PC-3 (cell line): ENCODE measurements at regions not wholly inside any gene's neighbourhood (a gene's known extent, or its start where the extent isn't known, plus 50 kb on each side); places are given as distances from the start of the nearest gene placed in this dataset.

Experiments used
- EZH2 ChIP-seq: fragments of 300-600 bp; sonication (generic); IDR thresholded peaks from one replicate; pipeline ENCODE4 v1.6.1; 2017; ENCODE audit warnings: antibody characterized with exemption, mild to moderate bottlenecking, low read length; ENCODE audit not compliant: unreplicated experiment
- EZH2phosphoT487 ChIP-seq: fragments of 300-600 bp; sonication (generic); IDR thresholded peaks from 2 replicates; pipeline ENCODE4 v1.6.1; 2018; ENCODE audit warnings: mild to moderate bottlenecking, antibody characterized with exemption, low read length, borderline replicate concordance

GRCh38 chr13:62356977-62357376 is 941.3 kb upstream of the PCDH20 start:
- TF ChIP-seq EZH2phosphoT487: no peak
- no peak for TF ChIP-seq EZH2
